Right lobe of liver (tissue), 4 donors: ENCODE measurements at regions not wholly inside any gene's neighbourhood (a gene's known extent, or its start where the extent isn't known, plus 50 kb on each side); places are given as distances from the start of the nearest gene placed in this dataset.

ENCODE experiments used
- POLR2A ChIP-seq: fragments of 450-650 bp; IDR thresholded peaks from one replicate; pipeline ENCODE4 v1.6.1; 2017; ENCODE audit warnings: antibody characterized with exemption, mild to moderate bottlenecking
- TF ChIP-seq, protein P1 (sequence below), 4 donors: fragments of 200-600 bp in 3 of 4; fragments of 450-650 bp in 1 of 4; IDR thresholded peaks; one replicate each; pipeline versions ENCODE4 v1.5.1 to v1.8.0; 2016 to 2022; ENCODE audit warnings: antibody characterized with exemption in 4 of 4, mild to moderate bottlenecking in 2 of 4
- donor health status: DM: no; HTN: no; CAD: no.
- donor health status: DM: no; HTN: no; CAD: no.
- donor health status: DM: no; HTN: yes; CAD: no.

DNA sequence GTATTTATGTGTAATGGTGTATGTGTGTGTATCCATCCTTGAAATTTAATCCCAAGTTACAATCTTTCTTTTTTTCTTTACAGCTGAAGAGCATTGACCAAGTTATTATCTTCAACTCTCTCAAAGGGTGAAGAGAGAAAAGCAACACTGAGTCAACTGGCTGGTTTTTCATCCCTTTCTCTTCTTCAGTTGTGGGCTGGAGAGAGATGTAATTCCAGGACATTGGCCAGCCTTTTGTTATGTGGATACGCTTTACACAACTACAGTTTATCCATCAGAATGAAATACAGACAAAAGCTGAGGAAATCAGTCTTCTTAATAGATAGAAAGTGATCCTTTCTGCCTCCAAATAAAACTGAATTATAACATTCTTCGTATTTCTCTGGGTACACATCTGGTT lies 357.0 kb upstream of the NCAM2 start:
- no peak for TF ChIP-seq POLR2A
- TF ChIP-seq, protein P1, sequence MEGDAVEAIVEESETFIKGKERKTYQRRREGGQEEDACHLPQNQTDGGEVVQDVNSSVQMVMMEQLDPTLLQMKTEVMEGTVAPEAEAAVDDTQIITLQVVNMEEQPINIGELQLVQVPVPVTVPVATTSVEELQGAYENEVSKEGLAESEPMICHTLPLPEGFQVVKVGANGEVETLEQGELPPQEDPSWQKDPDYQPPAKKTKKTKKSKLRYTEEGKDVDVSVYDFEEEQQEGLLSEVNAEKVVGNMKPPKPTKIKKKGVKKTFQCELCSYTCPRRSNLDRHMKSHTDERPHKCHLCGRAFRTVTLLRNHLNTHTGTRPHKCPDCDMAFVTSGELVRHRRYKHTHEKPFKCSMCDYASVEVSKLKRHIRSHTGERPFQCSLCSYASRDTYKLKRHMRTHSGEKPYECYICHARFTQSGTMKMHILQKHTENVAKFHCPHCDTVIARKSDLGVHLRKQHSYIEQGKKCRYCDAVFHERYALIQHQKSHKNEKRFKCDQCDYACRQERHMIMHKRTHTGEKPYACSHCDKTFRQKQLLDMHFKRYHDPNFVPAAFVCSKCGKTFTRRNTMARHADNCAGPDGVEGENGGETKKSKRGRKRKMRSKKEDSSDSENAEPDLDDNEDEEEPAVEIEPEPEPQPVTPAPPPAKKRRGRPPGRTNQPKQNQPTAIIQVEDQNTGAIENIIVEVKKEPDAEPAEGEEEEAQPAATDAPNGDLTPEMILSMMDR (IDR thresholded peaks at IDR 0.05): no peak
